ENCODE measurements at regions not wholly inside any gene's neighbourhood (a gene's known extent, or its start where the extent isn't known, plus 50 kb on each side); places are given as distances from the start of the nearest gene placed in this dataset.

GRCh38 chr13:63706751-63707150 is 2291.1 kb upstream of the PCDH20 start:
- TF ChIP-seq CTCF (IDR thresholded peaks at IDR 0.05) (no peak), POLR2A (IDR thresholded peaks at IDR 0.05) (no peak)
